RWPE1 (cell line): ENCODE measurements at regions not wholly inside any gene's neighbourhood (a gene's known extent, or its start where the extent isn't known, plus 50 kb on each side); places are given as distances from the start of the nearest gene placed in this dataset.

Source experiments
- CTCF ChIA-PET: fragments of 350-600 bp; sonication (Branson Sonifier 250); formaldehyde crosslinking; extraction: SDS; loops from one replicate; lab custom pipeline; 2021; lab: Yijun Ruan, JAX
- POLR2A ChIA-PET: fragments of 400-600 bp; formaldehyde crosslinking; extraction: SDS; loops from one replicate; lab custom pipeline; 2020; ENCODE audit warnings: antibody characterized with exemption; ENCODE audit not compliant: low non-redundant PET; lab: Yijun Ruan, JAX
- DNase-seq: peaks from one replicate; pipeline ENCODE4 v3.0.0; 2012; ENCODE audit warnings: low spot score
- H3K27ac ChIP-seq: fragments of 450-650 bp; 2 replicates; pipeline ENCODE4 v1.5.1; 2017
- CTCF ChIP-seq: fragments of 450-650 bp; conservative IDR thresholded peaks from 2 replicates; pipeline ENCODE4 v1.5.1; 2017; ENCODE audit warnings: low read depth, mild to moderate bottlenecking

GRCh38 chr9:107173422-107174180 lies 109.5 kb upstream of the RAD23B start:
- POLR2A ChIA-PET, result no interaction called here
- no peak for TF ChIP-seq CTCF
- CTCF ChIA-PET, result interaction anchor here (0.7 kb wide), 2 partner anchors 1332 to 1663 kb away, joined by 3 read pairs; no protein-coding TSS in a partner anchor
- no peak for DNase-seq
- no peak overlapping the region for H3K27ac ChIP-seq

- CTCF ChIA-PET, result interaction anchor here (1.4 kb wide), 1 partner anchor 167 kb away, joined by 4 read pairs; no protein-coding TSS in a partner anchor
- DNase-seq, result no peak
- no peak overlapping the region for H3K27ac ChIP-seq
- POLR2A ChIA-PET, result no interaction called here
- TF ChIP-seq CTCF, result no peak
Measured at GRCh38 chr9:107174441-107174840, 108.6 kb upstream of the RAD23B start.

GRCh38 chr9:107175041-107175440 lies 108.0 kb upstream of the RAD23B start:
- POLR2A ChIA-PET, result no interaction called here
- DNase-seq, result no peak
- no peak overlapping the region for H3K27ac ChIP-seq
- CTCF ChIA-PET, result interaction anchor here (1.4 kb wide), 1 partner anchor 166 kb away, joined by 4 read pairs; no protein-coding TSS in a partner anchor
- no peak for TF ChIP-seq CTCF

- ChIA-PET CTCF (interaction anchor here (0.6 to 1.4 kb wide), 2 partner anchors 165 to 516 kb away, joined by 3 to 4 read pairs; no protein-coding TSS in a partner anchor), POLR2A (no interaction called here)
- no peak for DNase-seq
- H3K27ac ChIP-seq, result no peak overlapping the region
- TF ChIP-seq CTCF, result no peak
Measured at GRCh38 chr9:107175816-107176435, 107.2 kb upstream of the RAD23B start.

- no peak for DNase-seq
- CTCF ChIA-PET, result interaction anchor here (0.6 kb wide), 1 partner anchor 517 kb away, joined by 3 read pairs; no protein-coding TSS in a partner anchor
- no peak overlapping the region for H3K27ac ChIP-seq
- POLR2A ChIA-PET, result no interaction called here
- no peak for TF ChIP-seq CTCF
Measured at GRCh38 chr9:107176436-107177151, 106.5 kb upstream of the RAD23B start.

- POLR2A ChIA-PET, result no interaction called here
- CTCF ChIA-PET, result interaction anchor here (0.6 kb wide), 2 partner anchors 40 to 159 kb away, joined by 3 read pairs; no protein-coding TSS in a partner anchor
- DNase-seq, result no peak
- H3K27ac ChIP-seq, result no peak overlapping the region
- TF ChIP-seq CTCF, result no peak
Measured at GRCh38 chr9:107177243-107177839, 105.7 kb upstream of the RAD23B start.
